ENCODE measurements at regions not wholly inside any gene's neighbourhood (a gene's known extent, or its start where the extent isn't known, plus 50 kb on each side); places are given as distances from the start of the nearest gene placed in this dataset.

DNA sequence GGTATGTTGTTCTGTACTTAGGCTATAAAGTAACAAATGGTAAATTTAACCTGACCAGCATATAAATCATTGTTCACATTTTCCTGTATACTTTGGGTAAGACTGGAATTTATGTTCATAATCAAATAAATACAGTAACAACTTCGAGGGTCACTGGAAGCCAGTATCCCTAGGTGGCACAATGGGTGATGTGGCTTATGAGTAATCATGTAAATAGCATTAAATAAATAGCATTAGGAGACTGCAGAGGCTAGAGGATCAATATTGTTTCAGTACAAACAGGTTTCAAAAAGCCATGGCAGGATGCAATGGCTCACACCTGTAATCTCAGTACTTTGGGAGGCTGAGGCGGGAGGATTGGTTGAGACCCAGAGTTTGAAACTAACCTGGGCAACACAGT is 690.6 kb downstream of the SLC4A3 start:
- no peak overlapping the region for H3K27ac ChIP-seq (ENCODE audit: extremely low read depth, low read depth, low read length)
- H3K4me3 ChIP-seq (ENCODE audit: low read depth, low read length): no peak overlapping the region
- TF ChIP-seq ZNF600 (tag by site-specific recombination; IDR thresholded peaks at IDR 0.05) (no peak), ZNF433 (tag by site-specific recombination; IDR thresholded peaks at IDR 0.05; ENCODE audit: low read depth) (no peak), ZNF660 (tag by site-specific recombination; IDR thresholded peaks at IDR 0.05) (no peak)
- TF ChIP-seq, protein P1, sequence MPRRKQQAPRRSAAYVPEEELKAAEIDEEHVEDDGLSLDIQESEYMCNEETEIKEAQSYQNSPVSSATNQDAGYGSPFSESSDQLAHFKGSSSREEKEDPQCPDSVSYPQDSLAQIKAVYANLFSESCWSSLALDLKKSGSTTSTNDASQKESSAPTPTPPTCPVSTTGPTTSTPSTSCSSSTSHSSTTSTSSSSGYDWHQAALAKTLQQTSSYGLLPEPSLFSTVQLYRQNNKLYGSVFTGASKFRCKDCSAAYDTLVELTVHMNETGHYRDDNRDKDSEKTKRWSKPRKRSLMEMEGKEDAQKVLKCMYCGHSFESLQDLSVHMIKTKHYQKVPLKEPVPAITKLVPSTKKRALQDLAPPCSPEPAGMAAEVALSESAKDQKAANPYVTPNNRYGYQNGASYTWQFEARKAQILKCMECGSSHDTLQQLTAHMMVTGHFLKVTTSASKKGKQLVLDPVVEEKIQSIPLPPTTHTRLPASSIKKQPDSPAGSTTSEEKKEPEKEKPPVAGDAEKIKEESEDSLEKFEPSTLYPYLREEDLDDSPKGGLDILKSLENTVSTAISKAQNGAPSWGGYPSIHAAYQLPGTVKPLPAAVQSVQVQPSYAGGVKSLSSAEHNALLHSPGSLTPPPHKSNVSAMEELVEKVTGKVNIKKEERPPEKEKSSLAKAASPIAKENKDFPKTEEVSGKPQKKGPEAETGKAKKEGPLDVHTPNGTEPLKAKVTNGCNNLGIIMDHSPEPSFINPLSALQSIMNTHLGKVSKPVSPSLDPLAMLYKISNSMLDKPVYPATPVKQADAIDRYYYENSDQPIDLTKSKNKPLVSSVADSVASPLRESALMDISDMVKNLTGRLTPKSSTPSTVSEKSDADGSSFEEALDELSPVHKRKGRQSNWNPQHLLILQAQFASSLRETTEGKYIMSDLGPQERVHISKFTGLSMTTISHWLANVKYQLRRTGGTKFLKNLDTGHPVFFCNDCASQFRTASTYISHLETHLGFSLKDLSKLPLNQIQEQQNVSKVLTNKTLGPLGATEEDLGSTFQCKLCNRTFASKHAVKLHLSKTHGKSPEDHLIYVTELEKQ (tag by site-specific recombination; IDR thresholded peaks at IDR 0.05; ENCODE audit: borderline replicate concordance): no peak
- ChIA-PET CTCF (no interaction called here), POLR2A (no interaction called here)
- H3K9me3 ChIP-seq (ENCODE audit: control insufficient read depth, insufficient read depth, low read depth, low read length): no peaks in the 10 kb centered on the region
- no peaks in the 10 kb centered on the region for H3K36me3 ChIP-seq (ENCODE audit: control insufficient read depth in 2 of 2, insufficient read depth in 1 of 2, low read length in 2 of 2)
- H3K4me1 ChIP-seq (ENCODE audit: control insufficient read depth, insufficient read depth, low read length): no peaks in the 10 kb centered on the region

DNA sequence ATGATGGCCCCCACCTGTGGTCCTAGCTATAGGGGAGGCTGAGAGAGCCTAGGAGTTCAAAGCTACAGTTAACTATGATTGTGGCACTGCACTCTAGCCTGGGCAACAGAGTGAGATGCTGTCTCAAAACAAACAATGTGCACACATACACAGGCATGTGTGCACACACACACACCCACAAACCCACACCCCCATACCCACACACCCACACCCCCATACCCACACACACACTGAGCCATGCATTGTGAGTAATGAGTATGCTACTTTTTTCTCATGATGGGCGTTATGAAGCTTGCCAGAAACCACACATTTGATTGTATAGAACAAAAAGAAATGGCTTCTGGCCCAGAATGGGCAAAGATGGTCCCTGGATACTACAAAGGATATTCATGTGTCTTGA is 691.1 kb downstream of the SLC4A3 start:
- ChIA-PET POLR2A (no interaction called here), CTCF (no interaction called here)
- Histone ChIP-seq H3K4me3 (ENCODE audit: low read depth, low read length) (no peak overlapping the region), H3K27ac (ENCODE audit: extremely low read depth, low read depth, low read length) (no peak overlapping the region), H3K9me3 (ENCODE audit: control insufficient read depth, insufficient read depth, low read depth, low read length) (no peaks in the 10 kb centered on the region), H3K36me3 (ENCODE audit: control insufficient read depth in 2 of 2, insufficient read depth in 1 of 2, low read length in 2 of 2) (no peaks in the 10 kb centered on the region), H3K4me1 (ENCODE audit: control insufficient read depth, insufficient read depth, low read length) (no peaks in the 10 kb centered on the region)
- TF ChIP-seq ZNF140 (tag by site-specific recombination; IDR thresholded peaks at IDR 0.05) (no peak), ZNF354C (tag by site-specific recombination; IDR thresholded peaks at IDR 0.05; ENCODE audit: borderline replicate concordance, low read depth) (no peak), SCRT2 (tag by site-specific recombination; IDR thresholded peaks at IDR 0.05) (no peak), EGR2 (tag by site-specific recombination; IDR thresholded peaks at IDR 0.05; ENCODE audit: low read depth) (peak; percentile 70; the same call in 1 of the 2 replicates), ZFP41 (tag by site-specific recombination; IDR thresholded peaks at IDR 0.05; ENCODE audit: borderline replicate concordance) (no peak), ZFHX2 (tag by site-specific recombination; conservative IDR thresholded peaks at IDR 0.05) (peak; percentile 79)
- TF ChIP-seq, protein P2, sequence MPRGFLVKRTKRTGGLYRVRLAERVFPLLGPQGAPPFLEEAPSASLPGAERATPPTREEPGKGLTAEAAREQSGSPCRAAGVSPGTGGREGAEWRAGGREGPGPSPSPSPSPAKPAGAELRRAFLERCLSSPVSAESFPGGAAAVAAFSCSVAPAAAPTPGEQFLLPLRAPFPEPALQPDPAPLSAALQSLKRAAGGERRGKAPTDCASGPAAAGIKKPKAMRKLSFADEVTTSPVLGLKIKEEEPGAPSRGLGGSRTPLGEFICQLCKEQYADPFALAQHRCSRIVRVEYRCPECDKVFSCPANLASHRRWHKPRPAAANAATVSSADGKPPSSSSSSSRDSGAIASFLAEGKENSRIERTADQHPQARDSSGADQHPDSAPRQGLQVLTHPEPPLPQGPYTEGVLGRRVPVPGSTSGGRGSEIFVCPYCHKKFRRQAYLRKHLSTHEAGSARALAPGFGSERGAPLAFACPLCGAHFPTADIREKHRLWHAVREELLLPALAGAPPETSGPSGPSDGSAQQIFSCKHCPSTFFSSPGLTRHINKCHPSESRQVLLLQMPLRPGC (tag by site-specific recombination; IDR thresholded peaks at IDR 0.05): no peak
- TF ChIP-seq, protein P3, sequence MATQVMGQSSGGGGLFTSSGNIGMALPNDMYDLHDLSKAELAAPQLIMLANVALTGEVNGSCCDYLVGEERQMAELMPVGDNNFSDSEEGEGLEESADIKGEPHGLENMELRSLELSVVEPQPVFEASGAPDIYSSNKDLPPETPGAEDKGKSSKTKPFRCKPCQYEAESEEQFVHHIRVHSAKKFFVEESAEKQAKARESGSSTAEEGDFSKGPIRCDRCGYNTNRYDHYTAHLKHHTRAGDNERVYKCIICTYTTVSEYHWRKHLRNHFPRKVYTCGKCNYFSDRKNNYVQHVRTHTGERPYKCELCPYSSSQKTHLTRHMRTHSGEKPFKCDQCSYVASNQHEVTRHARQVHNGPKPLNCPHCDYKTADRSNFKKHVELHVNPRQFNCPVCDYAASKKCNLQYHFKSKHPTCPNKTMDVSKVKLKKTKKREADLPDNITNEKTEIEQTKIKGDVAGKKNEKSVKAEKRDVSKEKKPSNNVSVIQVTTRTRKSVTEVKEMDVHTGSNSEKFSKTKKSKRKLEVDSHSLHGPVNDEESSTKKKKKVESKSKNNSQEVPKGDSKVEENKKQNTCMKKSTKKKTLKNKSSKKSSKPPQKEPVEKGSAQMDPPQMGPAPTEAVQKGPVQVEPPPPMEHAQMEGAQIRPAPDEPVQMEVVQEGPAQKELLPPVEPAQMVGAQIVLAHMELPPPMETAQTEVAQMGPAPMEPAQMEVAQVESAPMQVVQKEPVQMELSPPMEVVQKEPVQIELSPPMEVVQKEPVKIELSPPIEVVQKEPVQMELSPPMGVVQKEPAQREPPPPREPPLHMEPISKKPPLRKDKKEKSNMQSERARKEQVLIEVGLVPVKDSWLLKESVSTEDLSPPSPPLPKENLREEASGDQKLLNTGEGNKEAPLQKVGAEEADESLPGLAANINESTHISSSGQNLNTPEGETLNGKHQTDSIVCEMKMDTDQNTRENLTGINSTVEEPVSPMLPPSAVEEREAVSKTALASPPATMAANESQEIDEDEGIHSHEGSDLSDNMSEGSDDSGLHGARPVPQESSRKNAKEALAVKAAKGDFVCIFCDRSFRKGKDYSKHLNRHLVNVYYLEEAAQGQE (tag by site-specific recombination; IDR thresholded peaks at IDR 0.05): no peak

DNA sequence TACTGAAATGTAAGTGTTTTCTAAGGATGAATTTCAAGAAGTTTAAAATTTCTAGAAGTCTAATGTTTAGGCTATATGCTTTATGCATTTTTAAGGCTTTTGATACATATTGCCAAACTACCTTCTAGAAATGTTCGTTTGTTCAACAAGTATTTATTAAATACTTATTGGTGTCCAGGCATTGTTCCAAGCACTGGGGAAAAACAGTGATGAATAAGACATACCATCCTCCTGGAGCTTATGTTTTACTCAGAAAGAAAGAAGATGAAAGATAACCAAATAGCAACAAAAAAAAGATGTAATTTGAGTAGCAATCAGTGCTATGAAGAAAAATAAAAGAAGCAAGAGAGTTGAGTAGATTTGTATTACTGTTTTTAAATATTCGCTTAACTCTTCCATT is 692.9 kb downstream of the SLC4A3 start:
- Histone ChIP-seq H3K27ac (ENCODE audit: extremely low read depth, low read depth, low read length) (no peak overlapping the region), H3K36me3 (ENCODE audit: control insufficient read depth in 2 of 2, insufficient read depth in 1 of 2, low read length in 2 of 2) (no peaks in the 10 kb centered on the region), H3K9me3 (ENCODE audit: control insufficient read depth, insufficient read depth, low read depth, low read length) (no peaks in the 10 kb centered on the region), H3K4me3 (ENCODE audit: low read depth, low read length) (no peak overlapping the region), H3K4me1 (ENCODE audit: control insufficient read depth, insufficient read depth, low read length) (no peaks in the 10 kb centered on the region)
- ChIA-PET POLR2A (no interaction called here), CTCF (no interaction called here)
- TF ChIP-seq ZNF391 (tag by site-specific recombination; IDR thresholded peaks at IDR 0.05; ENCODE audit: borderline replicate concordance, low read depth) (no peak), ZBTB8A (tag by site-specific recombination; IDR thresholded peaks at IDR 0.05) (no peak), ZNF23 (tag by site-specific recombination; IDR thresholded peaks at IDR 0.05; ENCODE audit: borderline replicate concordance) (no peak), ZEB2 (tag by site-specific recombination; IDR thresholded peaks at IDR 0.05) (no peak), ZNF274 (IDR thresholded peaks at IDR 0.05; ENCODE audit: low read length) (no peak), ZNF274 (tag by site-specific recombination; IDR thresholded peaks at IDR 0.05; ENCODE audit: borderline replicate concordance) (no peak), SCRT1 (tag by site-specific recombination; IDR thresholded peaks at IDR 0.05; ENCODE audit: borderline replicate concordance) (no peak), ZNF626 (tag by site-specific recombination; IDR thresholded peaks at IDR 0.05) (no peak), ZNF791 (tag by site-specific recombination; IDR thresholded peaks at IDR 0.05) (no peak), BCL11A (tag by site-specific recombination; IDR thresholded peaks at IDR 0.05; ENCODE audit: low read depth) (no peak), ZNF776 (tag by site-specific recombination; IDR thresholded peaks at IDR 0.05; ENCODE audit: borderline replicate concordance) (no peak), ZNF138 (tag by site-specific recombination; IDR thresholded peaks at IDR 0.05; ENCODE audit: borderline replicate concordance) (no peak), ZFP3 (tag by site-specific recombination; IDR thresholded peaks at IDR 0.05; ENCODE audit: low read depth) (no peak)
